GM21360 (cell line): ENCODE measurements at regions not wholly inside any gene's neighbourhood (a gene's known extent, or its start where the extent isn't known, plus 50 kb on each side); places are given as distances from the start of the nearest gene placed in this dataset.

ENCODE experiments used
- ATAC-seq: cut with Tn5 transposase; IDR thresholded peaks from one replicate; pipeline ENCODE4 v1.9.1; 2021; ENCODE audit warnings: mild to moderate bottlenecking, moderate library complexity; ENCODE audit not compliant: unreplicated experiment

GRCh38 chr14:101457936-101458740 lies 103.2 kb upstream of the DIO3 start:
- no peak for ATAC-seq

GRCh38 chr14:101458741-101459550 lies 102.3 kb upstream of the DIO3 start:
- no peak for ATAC-seq

GRCh38 chr14:101459551-101459900 lies 101.8 kb upstream of the DIO3 start:
- no peak for ATAC-seq

GRCh38 chr14:101460521-101460920 lies 100.8 kb upstream of the DIO3 start:
- no peak for ATAC-seq

GRCh38 chr14:101460986-101461750 lies 100.1 kb upstream of the DIO3 start:
- ATAC-seq = no peak

GRCh38 chr14:101461891-101462290 lies 99.4 kb upstream of the DIO3 start:
- ATAC-seq = no peak

- no peak for ATAC-seq
These were observed 98.3 kb upstream of the DIO3 start for GRCh38 chr14:101462726-101463565.

GRCh38 chr14:101463566-101464171 lies 97.6 kb upstream of the DIO3 start:
- ATAC-seq = no peak

- no peak for ATAC-seq
These were observed 96.8 kb upstream of the DIO3 start for GRCh38 chr14:101464310-101464983.

- ATAC-seq = no peak
These were observed 96.1 kb upstream of the DIO3 start for GRCh38 chr14:101464984-101465794.

- no peak for ATAC-seq
These were observed 95.4 kb upstream of the DIO3 start for GRCh38 chr14:101465795-101466448.

GRCh38 chr14:101466456-101467180 lies 94.7 kb upstream of the DIO3 start:
- ATAC-seq = no peak

GRCh38 chr14:101467181-101467926 lies 93.9 kb upstream of the DIO3 start:
- ATAC-seq = no peak

- ATAC-seq = no peak
These were observed 91.7 kb upstream of the DIO3 start for GRCh38 chr14:101469382-101470247.

GRCh38 chr14:101470266-101470665 lies 91.0 kb upstream of the DIO3 start:
- ATAC-seq = no peak
